ENCODE measurements at regions not wholly inside any gene's neighbourhood (a gene's known extent, or its start where the extent isn't known, plus 50 kb on each side); places are given as distances from the start of the nearest gene placed in this dataset.

- DNase-seq: no peak
- intact Hi-C loops (cut with DNase I): no loop called here
- Histone ChIP-seq H3K27me3 (no peaks in the 10 kb centered on the region), H3K27ac (no peak overlapping the region), H3K4me3 (no peak overlapping the region), H3K4me1 (replicated peaks in 1 of 2) (no peaks in the 10 kb centered on the region), H3K36me3 (replicated peaks in 1 of 2) (no peaks in the 10 kb centered on the region), H3K9me3 (replicated peaks in 1 of 3) (no peaks in the 10 kb centered on the region)
- TF ChIP-seq CTCF (IDR thresholded peaks at IDR 0.05): no peak
- no peak for TF ChIP-seq POLR2A (IDR thresholded peaks at IDR 0.05)
- WGBS, 4 donors: 69 to 75% (median 71%) methylated on average over 4 of the region's 4 CpGs
Measured at GRCh38 chr13:104426435-104426834, 1360.2 kb upstream of the SLC10A2 start.

GRCh38 chr13:104422668-104423067 is 1356.5 kb upstream of the SLC10A2 start:
- H3K9me3 ChIP-seq (replicated peaks in 1 of 3): no peaks in the 10 kb centered on the region
- H3K36me3 ChIP-seq (replicated peaks in 1 of 2): no peaks in the 10 kb centered on the region
- WGBS, 4 donors: 63 to 70% (median 66%) methylated on average over 4 of the region's 4 CpGs
- H3K4me1 ChIP-seq (replicated peaks in 1 of 2): no peaks in the 10 kb centered on the region
- DNase-seq: no peak
- H3K27ac ChIP-seq: no peak overlapping the region
- TF ChIP-seq CTCF (IDR thresholded peaks at IDR 0.05) (no peak), POLR2A (IDR thresholded peaks at IDR 0.05) (no peak)
- no peak overlapping the region for H3K4me3 ChIP-seq
- no peaks in the 10 kb centered on the region for H3K27me3 ChIP-seq
- intact Hi-C loops (cut with DNase I): no loop called here

GRCh38 chr13:104416973-104417372 is 1350.8 kb upstream of the SLC10A2 start:
- Histone ChIP-seq H3K27me3 (no peaks in the 10 kb centered on the region), H3K4me1 (replicated peaks in 1 of 2) (no peaks in the 10 kb centered on the region), H3K27ac (no peak overlapping the region), H3K9me3 (replicated peaks in 1 of 3) (no peaks in the 10 kb centered on the region), H3K4me3 (no peak overlapping the region), H3K36me3 (replicated peaks in 1 of 2) (no peaks in the 10 kb centered on the region)
- WGBS, 4 donors: 71 to 82% (median 74%) methylated on average over 1 of the region's 1 CpG
- DNase-seq: no peak
- TF ChIP-seq POLR2A (IDR thresholded peaks at IDR 0.05) (no peak), CTCF (IDR thresholded peaks at IDR 0.05) (no peak)
- intact Hi-C loops (cut with DNase I): no loop called here

DNA sequence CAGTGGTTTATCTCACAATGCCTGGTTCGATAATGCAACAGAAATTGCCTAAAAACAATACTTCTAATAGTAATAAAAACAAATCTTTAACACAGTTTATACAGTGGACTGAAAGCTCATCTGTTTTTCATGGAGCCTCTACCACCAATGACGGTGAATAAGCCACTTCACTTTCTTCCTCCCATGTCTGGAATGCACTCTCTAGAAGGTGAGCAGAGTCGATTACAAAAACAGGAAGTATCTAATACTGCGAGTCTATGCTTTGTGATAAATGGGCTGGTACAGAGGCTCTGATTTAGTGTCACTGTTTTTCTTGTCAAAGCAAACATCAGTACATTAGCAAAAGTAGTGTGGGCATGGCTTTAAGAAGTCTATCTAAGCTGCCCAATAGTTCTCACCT is 1348.6 kb upstream of the SLC10A2 start:
- H3K27me3 ChIP-seq: no peaks in the 10 kb centered on the region
- intact Hi-C loops (cut with DNase I): no loop called here
- no peak overlapping the region for H3K27ac ChIP-seq
- no peak for DNase-seq
- H3K4me3 ChIP-seq: no peak overlapping the region
- no peaks in the 10 kb centered on the region for H3K9me3 ChIP-seq (replicated peaks in 1 of 3)
- WGBS, 4 donors: 31 to 46% (median 38%) methylated on average over 4 of the region's 4 CpGs
- TF ChIP-seq CTCF (IDR thresholded peaks at IDR 0.05) (no peak), POLR2A (IDR thresholded peaks at IDR 0.05) (no peak)
- no peaks in the 10 kb centered on the region for H3K4me1 ChIP-seq (replicated peaks in 1 of 2)
- no peaks in the 10 kb centered on the region for H3K36me3 ChIP-seq (replicated peaks in 1 of 2)
